Gastrocnemius medialis (tissue), 4 donors: ENCODE measurements at regions not wholly inside any gene's neighbourhood (a gene's known extent, or its start where the extent isn't known, plus 50 kb on each side); places are given as distances from the start of the nearest gene placed in this dataset.

ENCODE experiments used
- ATAC-seq, 2 donors: fragments of 150-250 bp; one replicate each; pipeline ENCODE4 v1.9.1; 2016
- DNase-seq, 2 donors: peaks; one replicate each; pipeline ENCODE4 v3.0.0-alpha.2; 2019
- H3K27ac ChIP-seq, 4 donors: fragments of 200-600 bp; sonication (generic); 1 replicate in 1 of 4; 2 replicates in 3 of 4; pipeline ENCODE4 v1.5.1; 2016 to 2018; ENCODE audit warnings: mild to moderate bottlenecking in 2 of 4, moderate library complexity in 1 of 4
- H3K27me3 ChIP-seq, 3 donors: fragments of 200-600 bp; sonication (generic) in 2 of 3; 1 replicate in 1 of 3; 2 replicates in 2 of 3; pipeline versions ENCODE4 v1.5.1 to v1.6.0; 2016 to 2019; ENCODE audit warnings: mild to moderate bottlenecking in 1 of 3, moderate library complexity in 1 of 3
- H3K36me3 ChIP-seq, 2 donors: fragments of 200-600 bp; sonication (generic) in 1 of 2; one replicate each; pipeline ENCODE4 v1.5.1; 2017 to 2018
- H3K4me1 ChIP-seq, 2 donors: fragments of 200-600 bp; sonication (generic) in 1 of 2; one replicate each; pipeline ENCODE4 v1.5.1; 2016 to 2017; ENCODE audit warnings: mild to moderate bottlenecking in 2 of 2
- H3K4me3 ChIP-seq, 4 donors: fragments of 200-600 bp; sonication (generic) in 3 of 4; 1 replicate in 1 of 4; 2 replicates in 3 of 4; pipeline ENCODE4 v1.5.1; 2016 to 2019; ENCODE audit warnings: mild to moderate bottlenecking in 2 of 4
- H3K9me3 ChIP-seq, 3 donors: fragments of 200-600 bp; sonication (generic) in 2 of 3; 1 replicate in 1 of 3; 2 replicates in 2 of 3; pipeline ENCODE4 v1.5.1; 2016 to 2019
- POLR2A ChIP-seq, 2 donors: fragments of 450-650 bp; IDR thresholded peaks; one replicate each; pipeline ENCODE4 v1.6.1; 2017; ENCODE audit warnings: antibody characterized with exemption in 2 of 2, mild to moderate bottlenecking in 2 of 2, moderate library complexity in 2 of 2
- in situ Hi-C, 4 donors: fragments of 200-750 bp; cut with MboI; loops; one replicate each; pipeline versions ENCODE4 v1.15.0 to v1.8.0; 2017; ENCODE audit warnings: low sequenced_read_pairs in 4 of 4
- intact Hi-C: fragments of 100-400 bp; cut with DNase I; formaldehyde crosslinking; loops from one replicate; pipeline ENCODE4 v1.15.1; 2023; ENCODE audit warnings: low total_unique reads
- TF ChIP-seq, protein P1 (sequence below), 5 experiments: fragments of 450-650 bp in 3 of 5; fragments of 200-600 bp in 2 of 5; sonication (generic) in 2 of 5; IDR thresholded peaks in 4 of 5; conservative IDR thresholded peaks in 1 of 5; 1 replicate in 4 of 5; 2 replicates in 1 of 5; pipeline ENCODE4 v1.5.1; 2016 to 2019; ENCODE audit warnings: antibody characterized with exemption in 5 of 5, mild to moderate bottlenecking in 3 of 5, moderate library complexity in 3 of 5

DNA sequence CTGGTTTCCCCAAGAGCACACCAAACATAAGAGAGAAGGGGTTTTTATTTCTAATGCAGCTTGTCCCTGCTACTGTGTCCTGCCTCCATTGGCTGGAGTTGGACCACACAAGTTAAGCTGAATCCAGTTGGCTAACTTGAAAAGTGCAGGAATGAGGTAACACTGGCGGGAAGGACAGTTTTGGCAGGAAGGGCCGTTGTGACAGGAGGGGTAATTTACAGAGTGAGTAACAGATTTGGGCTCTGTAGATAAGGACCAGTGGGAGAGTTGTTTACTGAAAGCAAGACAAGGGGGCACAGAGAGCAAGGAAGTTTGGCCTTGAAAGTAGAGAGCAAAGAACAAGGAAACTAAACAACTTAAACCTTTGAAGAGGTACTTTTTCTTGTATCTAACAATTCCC, 1623.3 kb upstream of the RAG2 start:
- in situ Hi-C loops, result no loop called here
- no peaks in the 10 kb centered on the region for H3K27me3 ChIP-seq
- no peak for DNase-seq
- TF ChIP-seq POLR2A (IDR thresholded peaks at IDR 0.05), result no peak
- TF ChIP-seq, protein P1, sequence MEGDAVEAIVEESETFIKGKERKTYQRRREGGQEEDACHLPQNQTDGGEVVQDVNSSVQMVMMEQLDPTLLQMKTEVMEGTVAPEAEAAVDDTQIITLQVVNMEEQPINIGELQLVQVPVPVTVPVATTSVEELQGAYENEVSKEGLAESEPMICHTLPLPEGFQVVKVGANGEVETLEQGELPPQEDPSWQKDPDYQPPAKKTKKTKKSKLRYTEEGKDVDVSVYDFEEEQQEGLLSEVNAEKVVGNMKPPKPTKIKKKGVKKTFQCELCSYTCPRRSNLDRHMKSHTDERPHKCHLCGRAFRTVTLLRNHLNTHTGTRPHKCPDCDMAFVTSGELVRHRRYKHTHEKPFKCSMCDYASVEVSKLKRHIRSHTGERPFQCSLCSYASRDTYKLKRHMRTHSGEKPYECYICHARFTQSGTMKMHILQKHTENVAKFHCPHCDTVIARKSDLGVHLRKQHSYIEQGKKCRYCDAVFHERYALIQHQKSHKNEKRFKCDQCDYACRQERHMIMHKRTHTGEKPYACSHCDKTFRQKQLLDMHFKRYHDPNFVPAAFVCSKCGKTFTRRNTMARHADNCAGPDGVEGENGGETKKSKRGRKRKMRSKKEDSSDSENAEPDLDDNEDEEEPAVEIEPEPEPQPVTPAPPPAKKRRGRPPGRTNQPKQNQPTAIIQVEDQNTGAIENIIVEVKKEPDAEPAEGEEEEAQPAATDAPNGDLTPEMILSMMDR (IDR thresholded peaks at IDR 0.05 in 4 of 5, conservative IDR thresholded peaks at IDR 0.05 in 1 of 5), result no peak
- no peaks in the 10 kb centered on the region for H3K36me3 ChIP-seq
- no peak overlapping the region for H3K27ac ChIP-seq
- no peak for ATAC-seq
- no peak overlapping the region for H3K4me3 ChIP-seq
- H3K4me1 ChIP-seq, result no peaks in the 10 kb centered on the region
- H3K9me3 ChIP-seq, result no peaks in the 10 kb centered on the region
- intact Hi-C loops, result no loop called here

GRCh38 chr11:38219636-38220035, 1621.6 kb upstream of the RAG2 start:
- no peak overlapping the region for H3K4me3 ChIP-seq
- ATAC-seq (no peak), DNase-seq (no peak)
- no peak overlapping the region for H3K27ac ChIP-seq
- in situ Hi-C loops, result no loop called here
- intact Hi-C loops, result no loop called here
- H3K27me3 ChIP-seq, result no peaks in the 10 kb centered on the region
- no peaks in the 10 kb centered on the region for H3K9me3 ChIP-seq
- H3K4me1 ChIP-seq, result no peaks in the 10 kb centered on the region
- H3K36me3 ChIP-seq, result no peaks in the 10 kb centered on the region
- TF ChIP-seq, protein P1 (IDR thresholded peaks at IDR 0.05 in 4 of 5, conservative IDR thresholded peaks at IDR 0.05 in 1 of 5), result no peak

GRCh38 chr11:38208951-38209350, 1610.9 kb upstream of the RAG2 start:
- no peak for TF ChIP-seq POLR2A (IDR thresholded peaks at IDR 0.05)
- TF ChIP-seq, protein P1 (IDR thresholded peaks at IDR 0.05 in 4 of 5, conservative IDR thresholded peaks at IDR 0.05 in 1 of 5), result no peak
- Histone ChIP-seq H3K9me3 (no peaks in the 10 kb centered on the region), H3K4me1 (no peaks in the 10 kb centered on the region), H3K27ac (no peak overlapping the region), H3K4me3 (no peak overlapping the region), H3K36me3 (no peaks in the 10 kb centered on the region), H3K27me3 (no peaks in the 10 kb centered on the region)
- ATAC-seq, result no peak
- in situ Hi-C loops (no loop called here), intact Hi-C loops (no loop called here)
- DNase-seq, result no peak

DNA sequence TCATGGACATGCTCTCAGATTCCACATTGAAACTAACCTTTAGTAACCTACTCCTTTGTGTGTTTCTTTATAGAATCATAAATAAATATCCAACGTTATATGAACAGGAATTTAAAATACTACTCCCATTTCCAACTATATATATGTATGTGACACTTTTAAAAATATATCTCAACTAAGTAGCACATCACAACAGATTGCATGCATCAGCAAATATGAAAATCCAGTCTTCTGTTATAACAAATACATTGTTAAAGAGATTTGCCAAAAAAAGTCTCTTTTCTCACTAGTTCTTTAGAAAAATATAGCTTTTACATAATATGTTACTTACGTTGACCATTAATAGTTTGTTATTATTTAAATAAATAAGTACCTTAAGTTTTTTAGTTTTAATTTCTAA, 1608.6 kb upstream of the RAG2 start:
- DNase-seq (no peak), ATAC-seq (no peak)
- in situ Hi-C loops (no loop called here), intact Hi-C loops (no loop called here)
- TF ChIP-seq, protein P1 (IDR thresholded peaks at IDR 0.05 in 4 of 5, conservative IDR thresholded peaks at IDR 0.05 in 1 of 5), result no peak
- Histone ChIP-seq H3K4me3 (no peak overlapping the region), H3K4me1 (no peaks in the 10 kb centered on the region), H3K36me3 (no peaks in the 10 kb centered on the region), H3K27ac (no peak overlapping the region), H3K9me3 (no peaks in the 10 kb centered on the region), H3K27me3 (no peaks in the 10 kb centered on the region)

DNA sequence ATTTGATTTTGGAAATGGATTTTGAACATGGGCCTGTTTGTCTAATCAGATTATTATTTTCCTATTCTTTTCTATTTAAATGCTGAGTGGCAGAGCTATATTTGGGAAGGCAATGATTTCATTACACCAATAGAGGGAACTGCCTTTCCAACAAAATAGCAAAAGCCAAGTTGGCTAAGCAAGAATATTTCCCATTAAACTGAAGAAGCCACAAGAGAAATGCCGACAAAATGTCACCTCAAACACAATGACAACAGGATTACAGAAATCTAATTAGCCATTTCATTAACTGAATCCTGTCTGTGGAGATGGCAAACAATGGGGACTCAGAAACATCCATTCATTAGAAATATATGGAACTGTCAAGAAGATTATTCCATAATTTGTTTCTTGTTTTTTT, 1593.1 kb upstream of the RAG2 start:
- DNase-seq (no peak), ATAC-seq (no peak)
- no peaks in the 10 kb centered on the region for H3K36me3 ChIP-seq
- intact Hi-C loops (no loop called here), in situ Hi-C loops (no loop called here)
- H3K27me3 ChIP-seq, result no peaks in the 10 kb centered on the region
- H3K9me3 ChIP-seq, result no peaks in the 10 kb centered on the region
- H3K4me1 ChIP-seq, result no peaks in the 10 kb centered on the region
- H3K27ac ChIP-seq, result no peak overlapping the region
- TF ChIP-seq, protein P1 (IDR thresholded peaks at IDR 0.05 in 4 of 5, conservative IDR thresholded peaks at IDR 0.05 in 1 of 5), result no peak
- TF ChIP-seq POLR2A (IDR thresholded peaks at IDR 0.05), result no peak
- no peak overlapping the region for H3K4me3 ChIP-seq
